ENCODE measurements at regions not wholly inside any gene's neighbourhood (a gene's known extent, or its start where the extent isn't known, plus 50 kb on each side); places are given as distances from the start of the nearest gene placed in this dataset.
"Not testable (repeated sequence)": the region's sequence is repeated elsewhere in the genome, so short reads cannot be mapped to it uniquely, and the experiment has no call there.

GRCh38 chr18:76274468-76275289 is 220.4 kb downstream of the ZNF516 start:
- no peak for TF ChIP-seq POLR2A (IDR thresholded peaks at IDR 0.05)
- TF ChIP-seq CTCF (IDR thresholded peaks at IDR 0.05) = peak in 1 of 6 experiments; percentile 10
- Histone ChIP-seq H3K4me1 (no peaks in the 10 kb centered on the region), H3K36me3 (no peaks in the 10 kb centered on the region), H3K27ac (no peak overlapping the region), H3K27me3 (no peaks in the 10 kb centered on the region), H3K4me3 (no peak overlapping the region), H3K9me3 (no peaks in the 10 kb centered on the region)
- no peak for DNase-seq

- no peak overlapping the region for H3K4me3 ChIP-seq
- no peaks in the 10 kb centered on the region for H3K36me3 ChIP-seq
- no peaks in the 10 kb centered on the region for H3K4me1 ChIP-seq
- no peak for DNase-seq
- no peak for TF ChIP-seq CTCF (IDR thresholded peaks at IDR 0.05)
- TF ChIP-seq POLR2A (IDR thresholded peaks at IDR 0.05) = no peak
- H3K27me3 ChIP-seq = no peaks in the 10 kb centered on the region
- no peak overlapping the region for H3K27ac ChIP-seq
- H3K9me3 ChIP-seq = no peaks in the 10 kb centered on the region
Measured at GRCh38 chr18:76273956-76274355, 221.1 kb downstream of the ZNF516 start.

GRCh38 chr18:76273036-76273545 is 222.0 kb downstream of the ZNF516 start:
- DNase-seq = no peak
- TF ChIP-seq POLR2A (IDR thresholded peaks at IDR 0.05) = no peak
- TF ChIP-seq CTCF (IDR thresholded peaks at IDR 0.05) = no peak
- H3K36me3 ChIP-seq = no peaks in the 10 kb centered on the region
- H3K27me3 ChIP-seq = no peaks in the 10 kb centered on the region
- H3K4me3 ChIP-seq = no peak overlapping the region
- no peak overlapping the region for H3K27ac ChIP-seq
- H3K9me3 ChIP-seq = no peaks in the 10 kb centered on the region
- H3K4me1 ChIP-seq = no peaks in the 10 kb centered on the region

GRCh38 chr18:76267423-76267822 is 227.6 kb downstream of the ZNF516 start:
- H3K4me3 ChIP-seq, H3K4me1 ChIP-seq, H3K27ac ChIP-seq, H3K9me3 ChIP-seq, DNase-seq, H3K27me3 ChIP-seq, H3K36me3 ChIP-seq: not testable (repeated sequence)

- Histone ChIP-seq H3K27ac (peak overlapping the region in 3 of 4 donors; percentile 60 to 81 (median 66)), H3K9me3 (no peaks in the 10 kb centered on the region), H3K4me3 (peak overlapping the region in 1 of 4 donors; percentile 33), H3K4me1 (peaks cover 0 to 4% (median 0%) of the 10 kb centered on the region in 4 donors), H3K27me3 (no peaks in the 10 kb centered on the region), H3K36me3 (no peaks in the 10 kb centered on the region)
- DNase-seq = no peak
- TF ChIP-seq CTCF (IDR thresholded peaks at IDR 0.05) (no peak), POLR2A (IDR thresholded peaks at IDR 0.05) (no peak)
Measured at GRCh38 chr18:76266236-76266991, 228.6 kb downstream of the ZNF516 start.
